GM12872 (cell line): ENCODE measurements at regions not wholly inside any gene's neighbourhood (a gene's known extent, or its start where the extent isn't known, plus 50 kb on each side); places are given as distances from the start of the nearest gene placed in this dataset.

Experiments used
- CTCF ChIP-seq: IDR thresholded peaks from 3 replicates; pipeline ENCODE4 v1.5.1; 2011; ENCODE audit warnings: low read depth, mild to moderate bottlenecking, low read length, moderate library complexity; ENCODE audit not compliant: insufficient read depth

- no peak for TF ChIP-seq CTCF
Observed at GRCh38 chr17:79137789-79138165, 63.2 kb downstream of the ENGASE start.

GRCh38 chr17:79137015-79137788 is 62.6 kb downstream of the ENGASE start:
- TF ChIP-seq CTCF = no peak

- TF ChIP-seq CTCF = no peak
Observed at GRCh38 chr17:79136596-79136995, 62.0 kb downstream of the ENGASE start.
